MCF 10A (cell line): ENCODE measurements at regions not wholly inside any gene's neighbourhood (a gene's known extent, or its start where the extent isn't known, plus 50 kb on each side); places are given as distances from the start of the nearest gene placed in this dataset.

Source experiments
- BruUV-seq: library from RNA; stranded (reverse); fragments of 400-500 nt; replicated peaks from 2 replicates; lab custom pipeline; 2021; lab: Mats Ljungman, UMichigan
- CTCF ChIA-PET: fragments of 300-600 bp; sonication (Branson Sonifier 250); formaldehyde crosslinking; extraction: SDS; loops from one replicate; lab custom pipeline; 2021; ENCODE audit warnings: antibody characterized with exemption, inconsistent platforms; lab: Yijun Ruan, JAX
- POLR2A ChIA-PET: fragments of 300-600, 350-650 bp; sonication (Branson Sonifier 250); formaldehyde crosslinking; extraction: SDS; loops from one replicate; lab custom pipeline; 2020; ENCODE audit warnings: antibody characterized with exemption, inconsistent platforms; lab: Yijun Ruan, JAX
- DNase-seq: peaks from one replicate; pipeline ENCODE4 v3.0.0-alpha.2; 2018; ENCODE audit not compliant: unreplicated experiment
- H3K27ac Mint-ChIP-seq: one replicate; pipeline ENCODE4 v1.8.0; 2022; ENCODE audit warnings: mild to moderate bottlenecking, low read depth, mixed read lengths; ENCODE audit not compliant: unreplicated experiment
- H3K27me3 Mint-ChIP-seq: one replicate; pipeline ENCODE4 v1.8.0; 2022; ENCODE audit warnings: mixed read lengths; ENCODE audit not compliant: insufficient read depth, unreplicated experiment
- H3K36me3 Mint-ChIP-seq: one replicate; pipeline ENCODE4 v1.8.0; 2022; ENCODE audit warnings: mild to moderate bottlenecking, moderate library complexity, mixed read lengths; ENCODE audit not compliant: insufficient read depth, unreplicated experiment
- H3K4me1 Mint-ChIP-seq: one replicate; pipeline ENCODE4 v1.8.0; 2022; ENCODE audit warnings: mixed read lengths; ENCODE audit not compliant: insufficient read depth, unreplicated experiment
- H3K4me3 Mint-ChIP-seq: one replicate; pipeline ENCODE4 v1.8.0; 2022; ENCODE audit warnings: mild to moderate bottlenecking, moderate library complexity, mixed read lengths; ENCODE audit not compliant: unreplicated experiment
- H3K9me3 Mint-ChIP-seq: one replicate; pipeline ENCODE4 v1.8.0; 2022; ENCODE audit warnings: mixed read lengths; ENCODE audit not compliant: unreplicated experiment
- intact Hi-C: fragments of 100-400 bp; cut with micrococcal nuclease; formaldehyde crosslinking; loops from 2 replicates; pipeline ENCODE4 v1.14.1; 2022
- TF ChIP-seq, protein P1 (sequence below): fragments of 200-600 bp; IDR thresholded peaks from one replicate; pipeline ENCODE4 v1.8.0; 2022; ENCODE audit warnings: antibody characterized with exemption, mild to moderate bottlenecking; ENCODE audit not compliant: unreplicated experiment

DNA sequence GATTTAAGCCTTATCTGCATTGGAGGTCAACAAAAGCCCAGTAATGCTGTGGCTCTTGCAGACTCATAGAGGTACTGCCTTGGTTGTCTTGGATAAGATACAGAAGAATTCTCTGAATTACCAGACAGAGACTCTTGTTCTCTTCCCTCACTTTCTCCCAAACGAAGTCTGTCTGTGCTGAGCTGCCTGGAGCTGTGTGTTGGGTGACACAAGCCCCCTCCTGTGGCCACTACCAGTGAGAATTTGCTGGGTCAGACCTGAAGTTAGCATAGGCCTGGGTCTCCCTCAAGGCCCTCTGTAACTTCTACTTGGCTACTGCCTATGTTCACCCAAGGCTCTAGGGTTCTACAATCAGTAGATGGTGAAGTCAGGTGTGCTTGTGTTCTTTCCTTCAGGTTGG, 413.0 kb downstream of the PCDH20 start:
- Mint-ChIP-seq H3K4me3 (no peak overlapping the region), H3K36me3 (no peaks in the 10 kb centered on the region), H3K9me3 (peaks cover 36% of the 10 kb centered on the region), H3K4me1 (no peaks in the 10 kb centered on the region), H3K27ac (no peak overlapping the region), H3K27me3 (no peaks in the 10 kb centered on the region)
- no TSS peak for BruUV-seq
- POLR2A ChIA-PET = interaction anchor here (0.7 kb wide), 1 partner anchor 111 kb away, joined by 3 read pairs; no protein-coding TSS in a partner anchor
- no peak for DNase-seq
- CTCF ChIA-PET = no interaction called here
- intact Hi-C loops = no loop called here
- TF ChIP-seq, protein P1, sequence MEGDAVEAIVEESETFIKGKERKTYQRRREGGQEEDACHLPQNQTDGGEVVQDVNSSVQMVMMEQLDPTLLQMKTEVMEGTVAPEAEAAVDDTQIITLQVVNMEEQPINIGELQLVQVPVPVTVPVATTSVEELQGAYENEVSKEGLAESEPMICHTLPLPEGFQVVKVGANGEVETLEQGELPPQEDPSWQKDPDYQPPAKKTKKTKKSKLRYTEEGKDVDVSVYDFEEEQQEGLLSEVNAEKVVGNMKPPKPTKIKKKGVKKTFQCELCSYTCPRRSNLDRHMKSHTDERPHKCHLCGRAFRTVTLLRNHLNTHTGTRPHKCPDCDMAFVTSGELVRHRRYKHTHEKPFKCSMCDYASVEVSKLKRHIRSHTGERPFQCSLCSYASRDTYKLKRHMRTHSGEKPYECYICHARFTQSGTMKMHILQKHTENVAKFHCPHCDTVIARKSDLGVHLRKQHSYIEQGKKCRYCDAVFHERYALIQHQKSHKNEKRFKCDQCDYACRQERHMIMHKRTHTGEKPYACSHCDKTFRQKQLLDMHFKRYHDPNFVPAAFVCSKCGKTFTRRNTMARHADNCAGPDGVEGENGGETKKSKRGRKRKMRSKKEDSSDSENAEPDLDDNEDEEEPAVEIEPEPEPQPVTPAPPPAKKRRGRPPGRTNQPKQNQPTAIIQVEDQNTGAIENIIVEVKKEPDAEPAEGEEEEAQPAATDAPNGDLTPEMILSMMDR = no peak

DNA sequence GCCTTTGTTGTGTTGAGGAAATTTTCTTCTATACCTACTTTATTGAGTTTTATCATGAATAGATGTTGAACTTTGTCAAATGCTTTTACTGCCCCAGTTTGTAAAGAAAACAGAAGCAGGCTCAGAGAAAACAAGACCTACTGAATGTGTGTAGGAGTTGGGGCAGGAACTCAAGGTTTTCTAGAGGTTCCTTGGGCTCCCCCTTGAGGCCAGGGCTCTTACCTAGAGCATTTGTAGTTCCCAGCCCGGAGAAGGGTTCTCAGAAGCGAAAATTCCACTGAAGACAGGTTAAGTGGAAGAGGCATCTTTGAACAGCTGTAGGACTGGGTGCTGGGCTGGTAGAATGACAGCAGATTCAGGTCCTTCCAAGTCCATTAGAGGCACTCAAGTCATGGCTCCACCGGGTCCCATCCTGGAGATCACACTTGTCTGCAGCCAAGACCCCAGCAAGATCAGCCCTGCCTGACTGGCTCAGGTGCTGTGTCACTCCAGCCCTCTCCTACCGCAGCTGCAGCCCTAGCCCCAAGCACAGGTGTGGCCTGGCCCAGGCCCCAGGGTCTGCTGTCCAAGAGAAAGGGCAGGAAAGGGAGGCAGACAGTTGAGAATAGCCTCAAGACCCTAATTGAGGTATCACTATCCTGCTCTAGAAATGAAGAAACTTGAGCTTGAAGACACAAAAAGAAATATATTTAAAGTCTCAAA, 425.5 kb downstream of the PCDH20 start:
- Mint-ChIP-seq H3K27ac (no peak overlapping the region), H3K27me3 (no peaks in the 10 kb centered on the region), H3K4me1 (no peaks in the 10 kb centered on the region), H3K4me3 (no peak overlapping the region), H3K36me3 (no peaks in the 10 kb centered on the region), H3K9me3 (no peaks in the 10 kb centered on the region)
- POLR2A ChIA-PET = no interaction called here
- intact Hi-C loops = loop anchor here (1.0 kb wide), 1 partner anchor 336 kb away; no protein-coding TSS in a partner anchor
- peak; percentile 42 for DNase-seq
- TF ChIP-seq, protein P1 = peak; percentile 13
- no TSS peak for BruUV-seq
- CTCF ChIA-PET = interaction anchor here (0.7 to 1.3 kb wide), 2 partner anchors 336 to 532 kb away, joined by 3 read pairs; no protein-coding TSS in a partner anchor

DNA sequence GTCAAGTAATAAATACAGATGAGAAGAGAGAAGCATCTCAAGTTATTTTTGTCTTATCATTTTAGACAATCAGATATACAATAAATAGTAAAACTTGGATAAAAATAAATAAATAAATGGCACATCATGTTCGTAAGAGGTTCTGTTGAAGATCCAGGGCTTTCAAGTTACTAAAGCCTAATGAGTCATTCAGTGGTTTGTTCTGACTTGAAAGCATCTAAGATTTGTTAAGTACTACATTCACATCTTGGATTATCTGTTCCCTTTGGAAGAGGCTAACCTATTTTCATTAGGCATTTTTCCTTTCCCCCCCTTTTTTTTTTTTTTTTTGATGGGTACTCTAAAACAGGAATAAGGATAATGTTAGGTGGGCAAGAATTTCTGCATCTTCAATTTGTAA, 429.3 kb downstream of the PCDH20 start:
- no peak overlapping the region for H3K4me3 Mint-ChIP-seq
- H3K36me3 Mint-ChIP-seq = no peaks in the 10 kb centered on the region
- no peak overlapping the region for H3K27ac Mint-ChIP-seq
- H3K9me3 Mint-ChIP-seq = no peaks in the 10 kb centered on the region
- ChIA-PET CTCF (no interaction called here), POLR2A (no interaction called here)
- intact Hi-C loops = no loop called here
- H3K27me3 Mint-ChIP-seq = no peaks in the 10 kb centered on the region
- TF ChIP-seq, protein P1 = no peak
- no TSS peak for BruUV-seq
- H3K4me1 Mint-ChIP-seq = no peaks in the 10 kb centered on the region
- no peak for DNase-seq

DNA sequence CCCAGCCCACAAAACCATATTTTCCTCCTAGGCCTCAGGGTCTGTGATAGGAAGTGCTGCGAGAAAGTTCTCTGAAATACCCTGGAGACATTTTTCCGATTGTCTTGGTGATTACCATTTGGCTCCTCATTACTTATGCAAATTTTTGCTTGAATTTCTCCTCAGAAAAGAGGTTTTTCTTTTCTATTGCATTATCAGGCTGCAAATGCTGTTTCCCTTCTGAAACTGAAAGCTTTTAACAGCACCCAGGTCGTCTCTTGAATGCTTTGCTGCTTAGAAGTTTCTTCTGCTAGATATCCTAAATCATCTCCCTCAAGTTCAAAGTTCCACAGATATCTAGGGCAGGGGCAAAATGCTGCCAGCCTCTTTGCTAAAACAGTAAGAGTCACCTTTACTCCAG, 434.2 kb downstream of the PCDH20 start:
- POLR2A ChIA-PET = no interaction called here
- Mint-ChIP-seq H3K4me1 (no peaks in the 10 kb centered on the region), H3K27ac (no peak overlapping the region), H3K36me3 (no peaks in the 10 kb centered on the region), H3K9me3 (peaks cover 7% of the 10 kb centered on the region), H3K27me3 (no peaks in the 10 kb centered on the region), H3K4me3 (no peak overlapping the region)
- no TSS peak for BruUV-seq
- intact Hi-C loops = no loop called here
- TF ChIP-seq, protein P1 = no peak
- CTCF ChIA-PET = no interaction called here
- no peak for DNase-seq
